SH-SY5Y (cell line): ENCODE measurements at regions not wholly inside any gene's neighbourhood (a gene's known extent, or its start where the extent isn't known, plus 50 kb on each side); places are given as distances from the start of the nearest gene placed in this dataset.

ENCODE experiments used
- GATA2 ChIP-seq: IDR thresholded peaks from 2 replicates; pipeline ENCODE4 v1.6.1; 2011; ENCODE audit warnings: mild to moderate bottlenecking, low read depth, low read length
- GATA3 ChIP-seq: IDR thresholded peaks from 2 replicates; pipeline ENCODE4 v1.6.1; 2011; ENCODE audit warnings: low read depth, mild to moderate bottlenecking, low read length, moderate library complexity

GRCh38 chr11:135046986-135047385 lies 634.9 kb upstream of the B3GAT1 start:
- TF ChIP-seq GATA2 (no peak), GATA3 (no peak)
